Right atrium auricular region (tissue), 2 donors: ENCODE measurements at regions not wholly inside any gene's neighbourhood (a gene's known extent, or its start where the extent isn't known, plus 50 kb on each side); places are given as distances from the start of the nearest gene placed in this dataset.

Source experiments
- DNase-seq: peaks from one replicate; pipeline ENCODE4 v3.0.0-alpha.2; 2019; ENCODE audit warnings: low spot score
- H3K27ac ChIP-seq, 2 donors: fragments of 200-600 bp; sonication (generic); 1 replicate in 1 of 2; 2 replicates in 1 of 2; pipeline ENCODE4 v1.5.1; 2016 to 2019
- H3K27me3 ChIP-seq, 2 donors: fragments of 200-600 bp; sonication (generic); one replicate each; pipeline versions ENCODE4 v1.5.1 to v1.6.0; 2017 to 2019
- H3K36me3 ChIP-seq: fragments of 200-600 bp; sonication (generic); one replicate; pipeline ENCODE4 v1.5.1; 2016
- H3K4me1 ChIP-seq, 2 donors: fragments of 200-600 bp; sonication (generic); one replicate each; pipeline versions ENCODE4 v1.5.1 to v1.6.0; 2017 to 2019
- H3K4me3 ChIP-seq, 2 donors: fragments of 200-600 bp; sonication (generic); 1 replicate in 1 of 2; 2 replicates in 1 of 2; pipeline ENCODE4 v1.5.1; 2017 to 2019; ENCODE audit warnings: mild to moderate bottlenecking in 1 of 2, moderate library complexity in 1 of 2
- H3K9me3 ChIP-seq, 2 donors: fragments of 200-600 bp; sonication (generic); one replicate each; pipeline ENCODE4 v1.5.1; 2019
- CTCF ChIP-seq, 2 donors: fragments of 200-600 bp; sonication (generic); IDR thresholded peaks; one replicate each; pipeline ENCODE4 v1.5.1; 2019; ENCODE audit warnings: antibody characterized with exemption in 2 of 2

- no peak for TF ChIP-seq CTCF (IDR thresholded peaks at IDR 0.05)
- Histone ChIP-seq H3K27ac (no peak overlapping the region), H3K4me1 (no peaks in the 10 kb centered on the region), H3K27me3 (no peaks in the 10 kb centered on the region), H3K4me3 (no peak overlapping the region), H3K9me3 (no peaks in the 10 kb centered on the region), H3K36me3 (no peaks in the 10 kb centered on the region)
- no peak for DNase-seq
Observed at GRCh38 chr15:98570119-98570518, 78.2 kb upstream of the IGF1R start.

- Histone ChIP-seq H3K4me1 (peaks cover 0 to 8% of the 10 kb centered on the region in 2 donors), H3K9me3 (no peaks in the 10 kb centered on the region), H3K4me3 (no peak overlapping the region), H3K27me3 (no peaks in the 10 kb centered on the region), H3K36me3 (no peaks in the 10 kb centered on the region), H3K27ac (no peak overlapping the region)
- no peak for DNase-seq
- no peak for TF ChIP-seq CTCF (IDR thresholded peaks at IDR 0.05)
Observed at GRCh38 chr15:98580572-98580971, 67.8 kb upstream of the IGF1R start.

- peak in 1 of 2 donors; percentile 9 for TF ChIP-seq CTCF (IDR thresholded peaks at IDR 0.05)
- peaks cover 0 to 8% of the 10 kb centered on the region in 2 donors for H3K4me1 ChIP-seq
- H3K4me3 ChIP-seq = no peak overlapping the region
- no peaks in the 10 kb centered on the region for H3K36me3 ChIP-seq
- no peaks in the 10 kb centered on the region for H3K27me3 ChIP-seq
- no peak overlapping the region for H3K27ac ChIP-seq
- no peaks in the 10 kb centered on the region for H3K9me3 ChIP-seq
- DNase-seq = no peak
Observed at GRCh38 chr15:98581715-98582114, 66.6 kb upstream of the IGF1R start.

GRCh38 chr15:98582900-98583554 lies 65.3 kb upstream of the IGF1R start:
- Histone ChIP-seq H3K9me3 (no peaks in the 10 kb centered on the region), H3K4me3 (no peak overlapping the region), H3K27me3 (no peaks in the 10 kb centered on the region), H3K4me1 (peaks cover 0 to 8% of the 10 kb centered on the region in 2 donors), H3K36me3 (no peaks in the 10 kb centered on the region), H3K27ac (no peak overlapping the region)
- TF ChIP-seq CTCF (IDR thresholded peaks at IDR 0.05) = no peak
- no peak for DNase-seq

GRCh38 chr15:98583771-98584430 lies 64.4 kb upstream of the IGF1R start:
- H3K27ac ChIP-seq = no peak overlapping the region
- no peak for DNase-seq
- no peak for TF ChIP-seq CTCF (IDR thresholded peaks at IDR 0.05)
- H3K27me3 ChIP-seq = no peaks in the 10 kb centered on the region
- no peaks in the 10 kb centered on the region for H3K9me3 ChIP-seq
- H3K4me1 ChIP-seq = peaks cover 0 to 8% of the 10 kb centered on the region in 2 donors
- H3K36me3 ChIP-seq = no peaks in the 10 kb centered on the region
- no peak overlapping the region for H3K4me3 ChIP-seq
